Kasumi-1 (cell line): ENCODE measurements at regions not wholly inside any gene's neighbourhood (a gene's known extent, or its start where the extent isn't known, plus 50 kb on each side); places are given as distances from the start of the nearest gene placed in this dataset.
"Not testable (repeated sequence)": the region's sequence is repeated elsewhere in the genome, so short reads cannot be mapped to it uniquely, and the experiment has no call there.

Source experiments
- DNase-seq, 2 experiments: peaks; one replicate each; lab custom pipeline; 2025; lab: John Stamatoyannopoulos, UW

GRCh38 chr1:80645621-80646020 lies 1155.1 kb upstream of the ADGRL2 start:
- DNase-seq: no peak

DNA sequence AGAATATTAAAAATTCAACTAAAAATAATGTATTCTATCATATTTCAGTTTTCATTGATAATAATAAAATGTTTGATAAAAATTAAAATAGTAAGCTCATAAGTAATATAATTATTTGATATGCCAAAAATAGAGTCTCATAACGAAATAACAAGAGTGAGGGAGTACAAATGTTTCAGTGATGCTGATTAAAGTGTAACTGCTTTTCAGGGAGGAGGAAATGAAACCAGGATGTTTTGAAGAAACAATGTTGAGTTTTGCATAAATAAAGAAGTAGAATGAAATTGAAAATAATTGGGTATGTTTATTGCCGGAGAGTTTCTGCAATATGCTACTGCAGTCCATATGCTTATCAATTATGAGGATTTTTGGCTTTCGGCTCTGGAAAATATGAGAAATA lies 1159.8 kb upstream of the ADGRL2 start:
- DNase-seq: no peak

DNA sequence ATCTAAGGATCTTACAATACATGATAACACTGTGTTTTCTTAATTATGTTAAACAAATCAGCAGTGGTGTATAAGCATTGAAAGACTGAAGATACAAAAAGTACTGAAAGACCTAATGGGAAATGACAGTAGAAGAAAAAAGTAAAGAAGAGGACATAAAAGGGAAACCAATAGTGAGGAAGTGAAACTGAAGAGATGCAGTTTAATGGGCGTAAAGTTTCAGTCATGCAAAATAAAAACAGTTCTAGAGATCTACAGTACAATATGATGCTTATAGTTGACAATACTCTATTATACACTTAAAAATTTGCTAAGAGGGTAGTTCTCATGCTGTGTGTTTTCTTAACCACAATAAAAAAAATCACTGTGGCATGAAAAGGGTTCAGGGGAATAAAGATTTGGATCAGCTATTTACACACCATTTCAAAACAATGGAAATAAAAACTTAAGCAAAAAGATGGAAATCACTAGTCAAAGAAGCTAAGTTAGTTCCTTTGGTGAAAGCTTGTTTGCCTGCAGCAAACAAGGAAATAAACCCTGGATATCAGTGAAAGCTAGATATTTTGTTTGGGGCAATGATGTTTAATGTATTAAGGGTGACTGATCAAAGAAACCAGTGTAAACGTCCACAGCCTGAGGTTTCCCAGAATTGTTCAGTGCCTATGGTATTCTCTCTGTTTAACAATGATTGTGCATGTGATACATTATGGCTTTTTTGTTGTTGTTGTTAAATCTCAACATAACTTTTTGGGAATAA lies 1160.8 kb upstream of the ADGRL2 start:
- no peak for DNase-seq

DNA sequence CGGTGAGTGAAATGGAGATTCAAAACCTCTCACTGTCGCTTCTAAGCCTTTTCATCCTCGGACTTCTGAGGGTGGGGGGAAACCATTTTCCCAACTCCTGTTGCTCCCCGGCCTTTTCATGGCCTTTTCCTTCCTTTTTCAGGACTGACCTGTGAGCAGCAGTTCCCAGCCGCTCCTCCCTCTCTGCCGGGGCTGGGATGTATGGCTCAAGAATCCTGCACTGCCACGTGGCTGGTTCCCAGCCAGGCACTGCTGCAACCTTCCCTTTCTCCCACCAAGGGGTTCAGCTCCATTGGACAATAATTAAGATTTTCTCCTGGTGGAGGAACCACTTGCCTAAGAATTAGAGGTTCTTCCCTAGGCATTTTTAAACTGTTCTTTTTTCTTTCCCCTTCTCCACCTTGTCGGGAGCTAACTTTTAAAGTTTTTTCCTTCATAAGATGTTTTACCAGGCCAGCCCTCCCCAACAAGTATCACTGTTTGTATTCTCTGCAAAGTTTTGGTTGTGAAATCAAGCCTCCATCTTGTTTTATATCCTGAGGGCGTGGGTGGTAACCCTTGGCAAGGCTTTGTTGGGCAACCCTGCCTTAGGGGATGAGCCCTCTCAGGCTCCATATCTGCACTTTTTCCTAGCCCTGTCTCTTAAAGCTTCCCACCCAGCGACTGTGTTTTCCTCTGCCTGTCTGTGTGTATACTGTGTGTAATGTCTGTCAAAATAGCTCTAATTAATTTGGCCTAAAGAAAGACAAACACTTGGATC lies 1166.6 kb upstream of the ADGRL2 start:
- no peak for DNase-seq

GRCh38 chr1:80632284-80632683 lies 1168.5 kb upstream of the ADGRL2 start:
- no peak for DNase-seq

GRCh38 chr1:80629304-80629837 lies 1171.4 kb upstream of the ADGRL2 start:
- DNase-seq: no peak

GRCh38 chr1:80624682-80625081 lies 1176.1 kb upstream of the ADGRL2 start:
- no peak for DNase-seq

- DNase-seq: no peak
Measured at GRCh38 chr1:80607064-80607463, 1193.7 kb upstream of the ADGRL2 start.

- DNase-seq: no peak
Measured at GRCh38 chr1:80594013-80594412, 1206.7 kb upstream of the ADGRL2 start.

- DNase-seq: no peak
Measured at GRCh38 chr1:80593197-80593596, 1207.5 kb upstream of the ADGRL2 start.

DNA sequence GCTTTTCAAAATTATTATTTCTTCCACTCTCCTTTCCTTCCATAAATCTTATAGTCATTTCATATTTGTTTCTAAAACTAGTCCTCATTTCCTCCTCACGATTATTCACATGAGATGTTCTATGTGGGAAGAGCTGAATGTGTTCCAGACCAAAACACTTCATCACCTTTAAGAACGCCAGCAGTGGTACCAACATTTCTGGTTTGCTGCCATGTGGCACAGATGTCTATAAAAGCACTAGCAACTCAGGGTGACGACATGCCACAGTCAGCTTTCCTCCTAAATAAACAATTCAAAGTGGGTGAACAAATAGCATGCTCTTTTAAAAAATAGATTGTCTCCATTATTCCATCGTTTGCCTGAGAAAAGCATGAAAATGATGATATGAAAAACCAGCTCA lies 1217.8 kb upstream of the ADGRL2 start:
- DNase-seq: no peak

DNA sequence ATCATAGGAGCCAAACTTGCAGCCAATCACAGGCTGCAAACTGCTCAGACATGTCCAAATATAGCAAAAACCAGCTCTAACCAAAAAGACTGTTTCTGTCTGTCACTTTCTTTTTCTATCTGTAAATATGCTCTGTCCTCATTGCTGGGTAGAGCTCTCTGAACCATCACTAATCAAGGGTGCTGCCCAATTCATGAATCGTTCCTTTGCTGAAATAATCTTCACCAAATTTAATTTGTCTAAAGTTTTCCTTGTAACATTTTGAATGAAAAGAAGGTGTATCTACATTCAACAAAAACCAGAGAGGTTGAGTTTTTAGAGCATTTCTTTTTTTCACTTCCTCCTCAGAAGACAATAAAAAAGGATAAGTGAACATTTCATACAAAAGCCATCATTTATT lies 1221.7 kb upstream of the ADGRL2 start:
- DNase-seq: no peak

- DNase-seq: no peak
Measured at GRCh38 chr1:80566867-80567266, 1233.9 kb upstream of the ADGRL2 start.

GRCh38 chr1:80566123-80566522 lies 1234.6 kb upstream of the ADGRL2 start:
- no peak for DNase-seq

GRCh38 chr1:80565406-80565805 lies 1235.3 kb upstream of the ADGRL2 start:
- no peak for DNase-seq

DNA sequence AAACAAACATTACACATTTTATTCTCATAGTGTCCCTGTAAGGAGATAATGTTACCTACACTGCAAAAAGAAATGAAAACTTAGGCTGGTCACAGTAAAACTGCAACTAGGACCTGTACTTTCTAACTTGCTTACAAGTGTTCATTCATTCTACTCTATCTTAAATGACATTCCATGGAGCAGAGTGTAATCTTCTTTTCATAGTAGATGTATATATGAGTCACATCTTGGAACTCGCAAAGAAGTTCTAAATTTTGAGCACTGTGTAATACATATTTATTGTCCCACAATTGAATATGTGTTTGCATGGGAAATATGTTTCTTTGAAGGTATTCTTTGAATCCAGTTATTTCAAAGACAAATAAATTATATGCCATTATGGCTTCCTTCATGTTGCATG lies 1258.5 kb upstream of the ADGRL2 start:
- no peak for DNase-seq

DNA sequence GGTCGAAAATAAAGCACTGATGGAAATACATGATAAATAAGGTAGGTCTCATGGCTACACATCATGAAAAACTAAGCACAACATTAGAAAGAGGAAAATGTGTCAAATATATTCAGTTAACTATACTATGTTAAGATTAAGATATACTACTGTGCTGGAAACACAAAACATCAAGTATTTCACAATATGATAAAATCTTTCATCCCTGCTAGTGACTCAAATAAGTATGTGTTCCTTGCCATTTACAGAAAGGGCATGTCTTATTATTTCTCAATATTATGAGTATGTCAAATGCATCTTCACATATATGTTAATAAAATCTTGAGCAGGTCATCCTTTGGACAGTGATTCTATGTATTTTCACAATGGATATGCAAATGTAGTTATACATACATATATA lies 1260.1 kb upstream of the ADGRL2 start:
- no peak for DNase-seq

- DNase-seq: no peak
Measured at GRCh38 chr1:80540149-80540548, 1260.6 kb upstream of the ADGRL2 start.

GRCh38 chr1:80539298-80539697 lies 1261.4 kb upstream of the ADGRL2 start:
- DNase-seq: not testable (repeated sequence)

- DNase-seq: no peak
Measured at GRCh38 chr1:80536461-80536860, 1264.3 kb upstream of the ADGRL2 start.

DNA sequence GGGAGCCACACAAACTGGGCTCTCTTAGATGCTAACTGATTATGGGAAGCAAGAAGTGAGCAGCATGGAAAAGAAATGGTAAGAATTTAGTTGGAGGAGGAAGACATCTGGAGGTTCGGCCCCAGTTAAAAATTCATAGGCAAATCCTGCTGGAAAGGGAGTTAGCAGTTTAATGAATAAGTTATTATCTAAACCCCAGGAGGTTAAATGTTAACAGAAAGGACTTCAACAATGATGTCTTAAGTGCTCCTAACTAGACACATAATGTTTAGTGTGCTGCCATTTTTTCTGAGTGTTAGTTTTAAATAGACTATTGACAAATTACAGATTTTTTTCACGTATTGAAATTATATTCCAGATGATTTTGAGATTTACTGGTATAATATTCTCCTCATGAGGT lies 1265.3 kb upstream of the ADGRL2 start:
- no peak for DNase-seq

GRCh38 chr1:80534606-80535360 lies 1266.0 kb upstream of the ADGRL2 start:
- DNase-seq: no peak
